Neural cell (in vitro differentiated cells): ENCODE measurements at regions not wholly inside any gene's neighbourhood (a gene's known extent, or its start where the extent isn't known, plus 50 kb on each side); places are given as distances from the start of the nearest gene placed in this dataset.

Experiments
- MXI1 ChIP-seq: fragments of 450-650 bp; conservative IDR thresholded peaks from 2 replicates; pipeline ENCODE4 v1.6.1; 2014; ENCODE audit warnings: antibody characterized with exemption, mild to moderate bottlenecking; ENCODE audit not compliant: poor library complexity, severe bottlenecking
- POLR2AphosphoS5 ChIP-seq: IDR thresholded peaks from 2 replicates; pipeline ENCODE4 v1.6.1; 2012
- RAD21 ChIP-seq: fragments of 450-650 bp; conservative IDR thresholded peaks from 2 replicates; pipeline ENCODE4 v1.6.1; 2014; ENCODE audit warnings: antibody characterized with exemption, mild to moderate bottlenecking, moderate library complexity
- SMC3 ChIP-seq: fragments of 450-650 bp; conservative IDR thresholded peaks from 2 replicates; pipeline ENCODE4 v1.6.1; 2014; ENCODE audit warnings: antibody characterized with exemption, mild to moderate bottlenecking, moderate library complexity; ENCODE audit not compliant: poor library complexity
- TF ChIP-seq, protein P1 (sequence below): fragments of 450-650 bp; IDR thresholded peaks from 2 replicates; pipeline ENCODE4 v1.5.1; 2014; ENCODE audit warnings: antibody characterized with exemption, mild to moderate bottlenecking, moderate library complexity; ENCODE audit not compliant: poor library complexity, severe bottlenecking
- TF ChIP-seq, protein P2 (sequence below): IDR thresholded peaks from 2 replicates; pipeline ENCODE4 v1.6.1; 2012; ENCODE audit warnings: borderline replicate concordance

DNA sequence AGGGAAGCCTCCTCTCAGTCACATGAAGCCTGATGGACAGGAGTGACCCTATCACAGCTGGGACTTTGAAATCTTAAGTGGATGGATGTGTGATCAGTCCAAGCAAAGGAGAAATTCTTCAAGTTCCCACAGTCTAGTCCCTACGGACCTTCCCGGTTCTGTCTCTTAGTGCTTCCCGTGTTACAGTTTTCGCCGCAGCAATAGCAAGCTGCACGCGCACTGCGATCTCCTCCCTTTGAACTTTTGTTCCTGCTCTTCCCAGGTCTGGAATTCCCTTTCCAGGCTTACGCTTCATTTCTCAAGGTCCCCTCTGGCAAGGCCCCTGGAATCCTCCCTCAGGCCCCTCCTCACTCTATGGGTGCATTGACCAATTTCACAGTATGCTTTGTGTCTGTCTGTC, 89.2 kb downstream of the VEGFA start:
- TF ChIP-seq, protein P1, sequence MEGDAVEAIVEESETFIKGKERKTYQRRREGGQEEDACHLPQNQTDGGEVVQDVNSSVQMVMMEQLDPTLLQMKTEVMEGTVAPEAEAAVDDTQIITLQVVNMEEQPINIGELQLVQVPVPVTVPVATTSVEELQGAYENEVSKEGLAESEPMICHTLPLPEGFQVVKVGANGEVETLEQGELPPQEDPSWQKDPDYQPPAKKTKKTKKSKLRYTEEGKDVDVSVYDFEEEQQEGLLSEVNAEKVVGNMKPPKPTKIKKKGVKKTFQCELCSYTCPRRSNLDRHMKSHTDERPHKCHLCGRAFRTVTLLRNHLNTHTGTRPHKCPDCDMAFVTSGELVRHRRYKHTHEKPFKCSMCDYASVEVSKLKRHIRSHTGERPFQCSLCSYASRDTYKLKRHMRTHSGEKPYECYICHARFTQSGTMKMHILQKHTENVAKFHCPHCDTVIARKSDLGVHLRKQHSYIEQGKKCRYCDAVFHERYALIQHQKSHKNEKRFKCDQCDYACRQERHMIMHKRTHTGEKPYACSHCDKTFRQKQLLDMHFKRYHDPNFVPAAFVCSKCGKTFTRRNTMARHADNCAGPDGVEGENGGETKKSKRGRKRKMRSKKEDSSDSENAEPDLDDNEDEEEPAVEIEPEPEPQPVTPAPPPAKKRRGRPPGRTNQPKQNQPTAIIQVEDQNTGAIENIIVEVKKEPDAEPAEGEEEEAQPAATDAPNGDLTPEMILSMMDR = no peak
- no peak for TF ChIP-seq MXI1
- no peak for TF ChIP-seq POLR2AphosphoS5
- TF ChIP-seq RAD21 = no peak
- TF ChIP-seq, protein P2, sequence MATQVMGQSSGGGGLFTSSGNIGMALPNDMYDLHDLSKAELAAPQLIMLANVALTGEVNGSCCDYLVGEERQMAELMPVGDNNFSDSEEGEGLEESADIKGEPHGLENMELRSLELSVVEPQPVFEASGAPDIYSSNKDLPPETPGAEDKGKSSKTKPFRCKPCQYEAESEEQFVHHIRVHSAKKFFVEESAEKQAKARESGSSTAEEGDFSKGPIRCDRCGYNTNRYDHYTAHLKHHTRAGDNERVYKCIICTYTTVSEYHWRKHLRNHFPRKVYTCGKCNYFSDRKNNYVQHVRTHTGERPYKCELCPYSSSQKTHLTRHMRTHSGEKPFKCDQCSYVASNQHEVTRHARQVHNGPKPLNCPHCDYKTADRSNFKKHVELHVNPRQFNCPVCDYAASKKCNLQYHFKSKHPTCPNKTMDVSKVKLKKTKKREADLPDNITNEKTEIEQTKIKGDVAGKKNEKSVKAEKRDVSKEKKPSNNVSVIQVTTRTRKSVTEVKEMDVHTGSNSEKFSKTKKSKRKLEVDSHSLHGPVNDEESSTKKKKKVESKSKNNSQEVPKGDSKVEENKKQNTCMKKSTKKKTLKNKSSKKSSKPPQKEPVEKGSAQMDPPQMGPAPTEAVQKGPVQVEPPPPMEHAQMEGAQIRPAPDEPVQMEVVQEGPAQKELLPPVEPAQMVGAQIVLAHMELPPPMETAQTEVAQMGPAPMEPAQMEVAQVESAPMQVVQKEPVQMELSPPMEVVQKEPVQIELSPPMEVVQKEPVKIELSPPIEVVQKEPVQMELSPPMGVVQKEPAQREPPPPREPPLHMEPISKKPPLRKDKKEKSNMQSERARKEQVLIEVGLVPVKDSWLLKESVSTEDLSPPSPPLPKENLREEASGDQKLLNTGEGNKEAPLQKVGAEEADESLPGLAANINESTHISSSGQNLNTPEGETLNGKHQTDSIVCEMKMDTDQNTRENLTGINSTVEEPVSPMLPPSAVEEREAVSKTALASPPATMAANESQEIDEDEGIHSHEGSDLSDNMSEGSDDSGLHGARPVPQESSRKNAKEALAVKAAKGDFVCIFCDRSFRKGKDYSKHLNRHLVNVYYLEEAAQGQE = no peak
- no peak for TF ChIP-seq SMC3
